Erythroblast (primary cell): ENCODE measurements at regions not wholly inside any gene's neighbourhood (a gene's known extent, or its start where the extent isn't known, plus 50 kb on each side); places are given as distances from the start of the nearest gene placed in this dataset.

ENCODE experiments used
- GATA1 ChIP-seq: IDR thresholded peaks from 2 replicates; pipeline ENCODE4 v1.6.1; 2011; ENCODE audit warnings: low read depth, mild to moderate bottlenecking, control low read depth, low read length, moderate library complexity
- POLR2A ChIP-seq: IDR thresholded peaks from 2 replicates; pipeline ENCODE4 v1.6.1; 2011; ENCODE audit warnings: mild to moderate bottlenecking, low read length

DNA sequence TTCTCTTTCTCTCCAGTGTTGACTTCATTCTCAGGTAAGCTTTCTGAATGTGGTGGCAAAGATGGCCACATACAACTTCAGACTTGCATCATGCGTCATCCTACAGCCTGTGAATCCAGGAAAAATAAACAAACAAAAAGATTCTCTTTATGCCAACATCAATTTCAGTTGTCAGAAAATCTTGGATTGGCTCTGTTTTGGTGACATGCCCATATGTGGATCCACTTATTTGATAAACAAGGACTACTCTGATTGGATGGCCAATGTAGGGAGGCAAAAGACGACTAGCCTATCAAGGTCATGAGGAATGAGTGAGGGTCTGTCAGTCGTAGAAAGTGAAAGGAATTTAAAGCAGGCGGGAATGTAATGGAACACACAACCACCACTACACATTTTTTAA, 866.6 kb downstream of the USP25 start:
- TF ChIP-seq POLR2A: no peak
- TF ChIP-seq GATA1: no peak
